ENCODE measurements at regions not wholly inside any gene's neighbourhood (a gene's known extent, or its start where the extent isn't known, plus 50 kb on each side); places are given as distances from the start of the nearest gene placed in this dataset.

DNA sequence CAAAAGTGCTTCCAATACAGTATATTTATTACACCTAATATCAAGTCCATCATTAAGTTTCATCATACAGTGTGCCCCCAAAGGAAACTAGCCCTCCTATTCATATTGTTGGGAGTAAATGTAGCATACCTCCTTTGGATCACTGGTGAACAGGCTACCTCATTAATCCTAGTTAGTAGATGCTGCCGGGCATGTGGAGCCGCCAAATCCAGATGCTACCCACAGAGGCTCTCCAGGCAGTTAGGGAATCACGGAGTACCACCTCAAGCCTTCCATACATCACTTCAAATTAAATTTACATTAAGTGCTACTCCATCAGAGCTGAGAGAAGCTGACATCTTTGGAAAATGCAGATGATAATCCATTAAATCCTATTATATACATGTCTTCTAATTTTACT is 121.7 kb upstream of the FOXD3 start:
- TF ChIP-seq YY1 (IDR thresholded peaks at IDR 0.05; ENCODE audit: insufficient read depth, insufficient read length): no peak
- no peak for TF ChIP-seq SUZ12 (IDR thresholded peaks at IDR 0.05; ENCODE audit: extremely low read depth, insufficient read depth, insufficient read length)

Data from NT2/D1 (cell line).